Endothelial cell (in vitro differentiated cells): ENCODE measurements at regions not wholly inside any gene's neighbourhood (a gene's known extent, or its start where the extent isn't known, plus 50 kb on each side); places are given as distances from the start of the nearest gene placed in this dataset.

ENCODE experiments used
- DNase-seq: peaks from one replicate; pipeline ENCODE4 v3.0.0; 2021; ENCODE audit warnings: low spot score
- H3K27ac Mint-ChIP-seq: one replicate; pipeline ENCODE4 v1.8.0; 2021; ENCODE audit warnings: mixed read lengths, inconsistent platforms; ENCODE audit not compliant: unreplicated experiment
- H3K27me3 Mint-ChIP-seq: one replicate; pipeline ENCODE4 v1.8.0; 2021; ENCODE audit warnings: mild to moderate bottlenecking, moderate library complexity, mixed read lengths, inconsistent platforms; ENCODE audit not compliant: unreplicated experiment
- H3K36me3 Mint-ChIP-seq: one replicate; pipeline ENCODE4 v1.8.0; 2021; ENCODE audit warnings: mild to moderate bottlenecking, low read depth, mixed read lengths, inconsistent platforms; ENCODE audit not compliant: unreplicated experiment
- H3K4me1 Mint-ChIP-seq: one replicate; pipeline ENCODE4 v1.8.0; 2021; ENCODE audit warnings: mild to moderate bottlenecking, mixed read lengths, inconsistent platforms; ENCODE audit not compliant: unreplicated experiment
- H3K4me3 Mint-ChIP-seq: one replicate; pipeline ENCODE4 v1.8.0; 2021; ENCODE audit warnings: mild to moderate bottlenecking, mixed read lengths, inconsistent platforms; ENCODE audit not compliant: unreplicated experiment
- H3K9me3 Mint-ChIP-seq: one replicate; pipeline ENCODE4 v1.8.0; 2021; ENCODE audit warnings: mixed read lengths, inconsistent platforms; ENCODE audit not compliant: unreplicated experiment
- CTCF ChIP-seq: fragments of 200-600 bp; sonication (generic); IDR thresholded peaks from one replicate; pipeline ENCODE4 v1.5.0; 2021; ENCODE audit warnings: antibody characterized with exemption; ENCODE audit not compliant: unreplicated experiment

- H3K9me3 Mint-ChIP-seq, result no peaks in the 10 kb centered on the region
- H3K4me3 Mint-ChIP-seq, result no peak overlapping the region
- H3K36me3 Mint-ChIP-seq, result no peaks in the 10 kb centered on the region
- DNase-seq, result peak; percentile 83
- no peaks in the 10 kb centered on the region for H3K27me3 Mint-ChIP-seq
- no peak overlapping the region for H3K27ac Mint-ChIP-seq
- no peaks in the 10 kb centered on the region for H3K4me1 Mint-ChIP-seq
- TF ChIP-seq CTCF, result peak; percentile 91
Observed at GRCh38 chr5:4868140-4868735, 271.9 kb upstream of the ADAMTS16 start.

- Mint-ChIP-seq H3K27ac (no peak overlapping the region), H3K27me3 (no peaks in the 10 kb centered on the region), H3K9me3 (no peaks in the 10 kb centered on the region), H3K4me1 (no peaks in the 10 kb centered on the region), H3K4me3 (no peak overlapping the region), H3K36me3 (no peaks in the 10 kb centered on the region)
- no peak for DNase-seq
- no peak for TF ChIP-seq CTCF
Observed at GRCh38 chr5:4873652-4874051, 266.5 kb upstream of the ADAMTS16 start.

GRCh38 chr5:4874097-4874496, 266.0 kb upstream of the ADAMTS16 start:
- no peak for DNase-seq
- Mint-ChIP-seq H3K27ac (no peak overlapping the region), H3K36me3 (no peaks in the 10 kb centered on the region), H3K9me3 (no peaks in the 10 kb centered on the region), H3K27me3 (no peaks in the 10 kb centered on the region), H3K4me1 (no peaks in the 10 kb centered on the region), H3K4me3 (no peak overlapping the region)
- TF ChIP-seq CTCF, result no peak

GRCh38 chr5:4875942-4876341, 264.2 kb upstream of the ADAMTS16 start:
- Mint-ChIP-seq H3K27me3 (no peaks in the 10 kb centered on the region), H3K27ac (no peak overlapping the region), H3K4me3 (no peak overlapping the region), H3K36me3 (no peaks in the 10 kb centered on the region), H3K4me1 (no peaks in the 10 kb centered on the region), H3K9me3 (no peaks in the 10 kb centered on the region)
- no peak for DNase-seq
- TF ChIP-seq CTCF, result no peak

GRCh38 chr5:4876804-4877203, 263.3 kb upstream of the ADAMTS16 start:
- no peaks in the 10 kb centered on the region for H3K4me1 Mint-ChIP-seq
- no peak overlapping the region for H3K27ac Mint-ChIP-seq
- H3K27me3 Mint-ChIP-seq, result no peaks in the 10 kb centered on the region

More at GRCh38 chr5:4876804-4877203, 263.3 kb upstream of the ADAMTS16 start:
- TF ChIP-seq CTCF, result no peak
- Mint-ChIP-seq H3K9me3 (no peaks in the 10 kb centered on the region), H3K36me3 (no peaks in the 10 kb centered on the region), H3K4me3 (no peak overlapping the region)
- no peak for DNase-seq
